NCI-H2171 (cell line): ENCODE measurements at regions not wholly inside any gene's neighbourhood (a gene's known extent, or its start where the extent isn't known, plus 50 kb on each side); places are given as distances from the start of the nearest gene placed in this dataset.

ENCODE experiments used
- DNase-seq: peaks from one replicate; lab custom pipeline; 2025; lab: John Stamatoyannopoulos, UW

GRCh38 chrX:43581888-43582539, 74.1 kb upstream of the MAOA start:
- DNase-seq = no peak

GRCh38 chrX:43582540-43582913, 73.6 kb upstream of the MAOA start:
- DNase-seq = no peak

- no peak for DNase-seq
Observed at GRCh38 chrX:43585922-43586321, 70.2 kb upstream of the MAOA start.

- no peak for DNase-seq
Observed at GRCh38 chrX:43586830-43587229, 69.3 kb upstream of the MAOA start.

GRCh38 chrX:43589735-43590134, 66.4 kb upstream of the MAOA start:
- no peak for DNase-seq

- DNase-seq = no peak
Observed at GRCh38 chrX:43590150-43590549, 65.9 kb upstream of the MAOA start.

- no peak for DNase-seq
Observed at GRCh38 chrX:43592597-43592996, 63.5 kb upstream of the MAOA start.

GRCh38 chrX:43595931-43596330, 60.2 kb upstream of the MAOA start:
- no peak for DNase-seq

- DNase-seq = no peak
Observed at GRCh38 chrX:43604753-43605152, 51.3 kb upstream of the MAOA start.

GRCh38 chrX:43605351-43605750, 50.7 kb upstream of the MAOA start:
- no peak for DNase-seq
